T-helper 17 cell (primary cell): ENCODE measurements at regions not wholly inside any gene's neighbourhood (a gene's known extent, or its start where the extent isn't known, plus 50 kb on each side); places are given as distances from the start of the nearest gene placed in this dataset.

Source experiments
- ATAC-seq: fragments of 150-1000 bp; cut with Tn5 transposase; 2 replicates; pipeline ENCODE4 v1.10.0; 2021; ENCODE audit warnings: mild to moderate bottlenecking, moderate library complexity
- DNase-seq, 3 donors: peaks; one replicate each; pipeline versions ENCODE4 v3.0.0 to v3.0.0-alpha.2; 2020 to 2021
- H3K9me3 ChIP-seq: one replicate; pipeline ENCODE4 v1.7.0; 2013; ENCODE audit warnings: low read length, mild to moderate bottlenecking; ENCODE audit not compliant: control insufficient read depth, poor library complexity, severe bottlenecking
- H3K27ac Mint-ChIP-seq: one replicate; pipeline ENCODE4 v1.8.0; 2022; ENCODE audit warnings: mild to moderate bottlenecking, moderate library complexity, mixed read lengths
- H3K27me3 Mint-ChIP-seq: one replicate; pipeline ENCODE4 v1.8.0; 2022; ENCODE audit warnings: mixed read lengths
- H3K36me3 Mint-ChIP-seq: one replicate; pipeline ENCODE4 v1.8.0; 2022; ENCODE audit warnings: low read depth, mixed read lengths
- H3K4me1 Mint-ChIP-seq: one replicate; pipeline ENCODE4 v1.8.0; 2022; ENCODE audit warnings: mild to moderate bottlenecking, mixed read lengths
- H3K4me3 Mint-ChIP-seq: one replicate; pipeline ENCODE4 v1.8.0; 2022; ENCODE audit warnings: mild to moderate bottlenecking, moderate library complexity, mixed read lengths

- no peaks in the 10 kb centered on the region for H3K27me3 Mint-ChIP-seq
- no peaks in the 10 kb centered on the region for H3K9me3 ChIP-seq
- no peak overlapping the region for H3K4me3 Mint-ChIP-seq
- DNase-seq, result no peak
- no peaks in the 10 kb centered on the region for H3K4me1 Mint-ChIP-seq
- H3K27ac Mint-ChIP-seq, result no peak overlapping the region
- ATAC-seq, result no peak
- no peaks in the 10 kb centered on the region for H3K36me3 Mint-ChIP-seq
These were observed 666.4 kb downstream of the TECRL start for GRCh38 chr4:63742882-63743281.

DNA sequence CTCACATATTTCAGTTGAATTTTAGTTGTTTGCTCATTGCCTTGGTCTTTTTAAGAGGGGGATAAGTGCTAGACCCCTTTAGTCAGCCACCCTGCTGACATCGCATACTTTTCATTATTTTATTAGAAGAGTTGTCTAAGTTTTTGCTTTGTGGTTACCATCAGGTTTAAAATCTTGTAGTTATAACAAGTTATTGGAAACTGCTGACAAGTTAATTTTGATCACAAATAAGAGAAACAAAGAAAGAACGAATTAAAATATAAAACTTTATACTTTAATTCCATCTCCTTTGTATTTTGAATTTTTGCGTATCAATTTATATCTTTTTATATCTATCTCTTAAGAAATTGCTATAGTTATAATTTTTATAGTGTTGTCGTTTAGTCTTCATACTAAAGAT lies 679.7 kb downstream of the TECRL start:
- peaks cover 4% of the 10 kb centered on the region for H3K9me3 ChIP-seq
- DNase-seq (no peak), ATAC-seq (no peak)
- H3K4me1 Mint-ChIP-seq, result no peaks in the 10 kb centered on the region
- no peak overlapping the region for H3K4me3 Mint-ChIP-seq
- no peaks in the 10 kb centered on the region for H3K36me3 Mint-ChIP-seq
- H3K27me3 Mint-ChIP-seq, result no peaks in the 10 kb centered on the region
- no peak overlapping the region for H3K27ac Mint-ChIP-seq

DNA sequence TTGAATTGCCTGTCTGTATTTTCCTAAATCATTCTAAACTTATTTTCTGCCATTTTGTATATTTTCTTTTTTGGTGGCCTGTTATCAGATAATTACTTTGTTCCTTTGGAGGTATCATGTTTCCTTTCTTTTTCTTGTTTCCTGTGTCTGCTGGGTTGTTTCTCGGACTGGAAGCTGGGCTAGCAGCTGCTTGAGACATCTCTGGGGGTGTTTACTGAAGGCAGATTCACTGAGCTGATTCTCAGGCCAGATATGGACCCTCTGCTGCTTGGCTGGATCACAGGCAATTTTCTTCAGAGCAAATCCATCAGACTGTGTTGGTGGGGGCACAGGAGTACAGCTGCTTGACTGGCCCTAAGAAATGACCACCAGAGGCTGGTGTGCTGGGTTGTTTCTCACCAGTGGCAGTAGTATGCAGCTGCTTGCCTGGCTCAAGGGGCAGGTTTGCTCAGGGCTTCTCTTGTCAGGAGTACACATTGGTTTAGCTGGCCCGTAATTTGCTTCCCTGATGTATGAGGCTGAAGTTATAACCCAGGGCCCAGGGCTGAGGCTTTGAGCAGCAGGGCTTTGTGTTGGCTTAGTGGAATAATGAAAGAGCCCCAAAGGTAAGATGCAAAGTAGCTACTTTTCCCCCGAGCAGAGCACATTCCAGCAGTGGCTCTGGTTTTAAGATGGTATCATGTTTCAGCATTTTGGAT lies 680.6 kb downstream of the TECRL start:
- Mint-ChIP-seq H3K27me3 (no peaks in the 10 kb centered on the region), H3K4me1 (no peaks in the 10 kb centered on the region), H3K36me3 (no peaks in the 10 kb centered on the region), H3K27ac (no peak overlapping the region), H3K4me3 (no peak overlapping the region)
- peaks cover 4% of the 10 kb centered on the region for H3K9me3 ChIP-seq
- DNase-seq, result no peak
- no peak for ATAC-seq

DNA sequence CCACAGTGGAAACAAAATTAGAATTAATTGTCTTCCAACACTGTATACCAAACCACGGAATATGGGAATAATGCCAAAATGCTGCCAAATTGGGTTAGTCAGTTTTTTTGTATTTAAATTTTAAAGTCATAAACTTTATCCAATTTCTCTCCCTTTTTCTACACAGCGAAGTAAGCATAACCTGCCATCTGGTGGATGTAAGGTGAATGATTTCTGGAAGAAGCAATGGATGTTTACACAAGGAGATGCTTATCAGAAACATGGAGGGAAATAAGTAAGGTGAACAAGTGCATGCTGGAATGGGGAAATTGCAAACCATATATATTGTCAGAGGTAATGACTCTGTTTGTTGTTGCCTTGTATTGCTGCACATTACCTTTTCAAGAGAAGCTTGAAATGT lies 691.9 kb downstream of the TECRL start:
- no peak overlapping the region for H3K27ac Mint-ChIP-seq
- H3K27me3 Mint-ChIP-seq, result no peaks in the 10 kb centered on the region
- ATAC-seq (no peak), DNase-seq (no peak)
- no peak overlapping the region for H3K4me3 Mint-ChIP-seq
- no peaks in the 10 kb centered on the region for H3K9me3 ChIP-seq
- no peaks in the 10 kb centered on the region for H3K36me3 Mint-ChIP-seq
- H3K4me1 Mint-ChIP-seq, result no peaks in the 10 kb centered on the region

GRCh38 chr4:63708661-63709060 lies 700.6 kb downstream of the TECRL start:
- Mint-ChIP-seq H3K4me1 (no peaks in the 10 kb centered on the region), H3K27ac (no peak overlapping the region), H3K4me3 (no peak overlapping the region), H3K36me3 (no peaks in the 10 kb centered on the region), H3K27me3 (no peaks in the 10 kb centered on the region)
- DNase-seq, result no peak
- H3K9me3 ChIP-seq, result no peaks in the 10 kb centered on the region
- ATAC-seq, result no peak

DNA sequence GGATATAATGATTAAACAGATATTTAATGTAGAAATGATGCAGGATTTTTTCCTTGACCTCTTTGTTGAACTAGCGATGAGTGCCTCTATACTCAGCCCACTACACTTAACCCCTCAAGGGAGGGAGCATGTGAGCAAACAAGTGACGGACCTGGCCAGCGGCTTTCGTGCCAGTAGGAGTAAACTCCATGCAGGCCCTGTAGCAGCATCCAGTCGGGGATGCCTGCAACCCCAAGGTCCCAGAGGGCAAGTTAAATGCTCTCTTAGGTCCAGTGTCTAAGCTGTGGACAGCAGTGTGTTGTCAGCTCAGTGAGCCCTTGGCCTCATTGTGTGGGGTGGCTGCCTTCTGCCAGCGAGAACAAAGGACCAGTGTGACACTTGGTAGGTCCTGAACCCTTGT lies 708.7 kb downstream of the TECRL start:
- Mint-ChIP-seq H3K36me3 (no peaks in the 10 kb centered on the region), H3K27ac (no peak overlapping the region), H3K4me3 (no peak overlapping the region), H3K4me1 (no peaks in the 10 kb centered on the region), H3K27me3 (no peaks in the 10 kb centered on the region)
- no peak for ATAC-seq
- no peak for DNase-seq
- H3K9me3 ChIP-seq, result no peaks in the 10 kb centered on the region

- H3K27ac Mint-ChIP-seq, result no peak overlapping the region
- ATAC-seq, result no peak
- H3K36me3 Mint-ChIP-seq, result no peaks in the 10 kb centered on the region
These were observed 715.9 kb downstream of the TECRL start for GRCh38 chr4:63693321-63693720.

DNA sequence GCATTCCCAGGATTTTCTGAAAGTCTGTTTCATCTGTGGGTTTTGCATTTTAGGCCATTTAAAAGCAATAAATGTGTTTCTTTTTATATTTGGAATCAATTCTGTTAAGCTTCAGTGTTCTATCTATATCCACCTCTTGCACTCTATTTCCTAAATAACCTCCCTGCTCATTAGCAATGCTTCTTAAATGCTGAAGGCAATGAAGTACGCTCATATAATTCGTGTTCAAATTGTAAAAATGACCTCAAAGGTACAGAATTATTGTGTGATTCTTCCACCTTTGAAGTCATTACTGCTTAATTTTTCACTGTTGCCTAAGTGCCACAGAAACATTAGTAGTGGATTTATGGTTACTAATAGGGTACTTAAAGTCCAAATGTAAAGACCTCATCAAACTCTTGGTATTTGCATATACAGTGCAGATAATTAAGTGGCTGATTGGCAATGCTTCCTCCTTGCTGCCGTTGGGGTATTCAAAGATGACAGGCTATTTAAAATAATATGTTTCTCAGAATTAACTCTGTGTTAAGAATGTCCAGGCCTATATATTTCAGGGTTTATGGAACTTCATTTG lies 730.8 kb downstream of the TECRL start:
- Mint-ChIP-seq H3K4me1 (no peaks in the 10 kb centered on the region), H3K4me3 (no peak overlapping the region), H3K27me3 (no peaks in the 10 kb centered on the region), H3K36me3 (no peaks in the 10 kb centered on the region), H3K27ac (no peak overlapping the region)
- ATAC-seq, result no peak
- DNase-seq, result no peak
- H3K9me3 ChIP-seq, result no peaks in the 10 kb centered on the region

More at GRCh38 chr4:63693321-63693720, 715.9 kb downstream of the TECRL start:
- no peak for DNase-seq
- H3K9me3 ChIP-seq, result no peaks in the 10 kb centered on the region
- Mint-ChIP-seq H3K4me1 (no peaks in the 10 kb centered on the region), H3K27me3 (no peaks in the 10 kb centered on the region), H3K4me3 (no peak overlapping the region)

DNA sequence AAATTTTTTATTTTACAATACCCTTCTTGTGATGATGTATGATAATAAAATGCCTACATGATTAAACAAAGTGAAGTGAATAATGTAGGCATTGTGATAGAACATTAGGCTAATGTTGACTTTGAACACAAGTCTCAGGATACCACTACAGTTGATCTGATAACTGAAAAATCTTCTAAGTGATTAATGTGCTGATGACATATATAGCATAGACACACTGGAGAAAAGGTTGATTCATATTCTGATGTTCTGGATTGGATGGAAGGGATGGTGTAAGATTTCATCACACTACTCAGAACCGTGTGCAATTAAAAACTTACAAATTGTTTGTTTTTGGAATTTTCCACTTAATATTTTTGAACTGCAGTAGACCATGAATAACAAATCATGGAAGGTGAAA lies 738.5 kb downstream of the TECRL start:
- H3K4me3 Mint-ChIP-seq, result no peak overlapping the region
- ATAC-seq (no peak), DNase-seq (no peak)
- H3K27ac Mint-ChIP-seq, result no peak overlapping the region
- H3K9me3 ChIP-seq, result peaks cover 2% of the 10 kb centered on the region
- no peaks in the 10 kb centered on the region for H3K36me3 Mint-ChIP-seq
- H3K4me1 Mint-ChIP-seq, result no peaks in the 10 kb centered on the region
- no peaks in the 10 kb centered on the region for H3K27me3 Mint-ChIP-seq

DNA sequence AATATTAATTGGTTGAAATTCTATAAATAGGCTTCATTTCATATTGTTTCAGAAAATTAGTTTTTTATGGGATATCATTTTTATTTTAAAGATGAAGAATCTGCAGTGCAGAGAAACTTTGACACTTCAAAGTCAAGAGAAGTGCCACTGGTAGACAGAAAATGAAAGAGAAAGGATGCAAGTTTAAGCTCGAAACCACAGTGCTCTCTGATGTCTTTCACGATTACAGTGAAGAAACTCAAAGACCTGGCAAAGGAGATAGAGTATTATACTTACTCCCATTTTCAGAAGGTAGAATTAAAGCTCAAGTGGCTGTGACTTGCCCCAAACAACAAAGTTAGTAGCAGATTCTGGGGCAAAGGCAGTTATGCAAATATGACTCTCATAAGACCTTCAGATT lies 745.4 kb downstream of the TECRL start:
- H3K27ac Mint-ChIP-seq, result no peak overlapping the region
- no peaks in the 10 kb centered on the region for H3K4me1 Mint-ChIP-seq
- H3K9me3 ChIP-seq, result peaks cover 2% of the 10 kb centered on the region
- ATAC-seq, result no peak
- H3K27me3 Mint-ChIP-seq, result no peaks in the 10 kb centered on the region
- no peaks in the 10 kb centered on the region for H3K36me3 Mint-ChIP-seq
- no peak for DNase-seq
- no peak overlapping the region for H3K4me3 Mint-ChIP-seq

DNA sequence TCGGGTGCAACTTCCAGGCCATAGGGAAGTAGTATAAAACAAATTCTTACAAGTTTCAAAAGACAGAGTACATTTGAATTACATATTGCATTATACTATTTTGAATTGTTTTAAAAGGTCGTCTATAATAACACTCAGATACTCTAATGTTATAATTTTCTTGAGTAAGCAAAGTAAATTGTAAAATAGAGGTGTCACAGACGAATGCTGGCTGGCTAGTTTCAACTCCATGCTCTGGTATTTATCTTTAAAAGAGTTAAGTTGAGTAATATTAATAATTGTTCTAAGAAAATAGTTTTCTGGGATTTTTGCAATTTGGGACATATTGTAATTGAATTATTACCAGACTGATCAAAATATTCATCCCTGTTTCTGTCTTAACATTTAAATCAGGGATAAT lies 764.9 kb downstream of the TECRL start:
- H3K27me3 Mint-ChIP-seq, result no peaks in the 10 kb centered on the region
- DNase-seq (no peak), ATAC-seq (no peak)
- H3K4me1 Mint-ChIP-seq, result no peaks in the 10 kb centered on the region
- no peaks in the 10 kb centered on the region for H3K36me3 Mint-ChIP-seq
- no peak overlapping the region for H3K27ac Mint-ChIP-seq
- H3K9me3 ChIP-seq, result no peaks in the 10 kb centered on the region
- no peak overlapping the region for H3K4me3 Mint-ChIP-seq

DNA sequence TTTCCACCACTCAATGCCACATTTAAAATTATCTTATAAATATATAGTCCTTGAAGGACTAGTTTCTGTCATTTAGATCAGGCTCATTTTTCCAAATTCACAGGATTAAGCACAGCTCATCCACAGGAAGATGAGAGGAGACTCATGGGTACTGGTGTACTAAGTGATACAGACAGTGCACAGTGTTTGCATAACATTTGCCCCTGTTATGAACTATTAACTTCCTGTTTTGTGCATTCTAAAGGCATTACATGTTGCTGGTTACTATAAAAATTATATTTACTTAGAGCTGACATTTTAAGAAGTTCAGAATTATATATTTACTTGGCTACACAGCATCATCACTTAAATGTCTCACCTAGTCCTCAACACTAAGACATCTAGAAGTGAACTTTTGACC lies 772.0 kb downstream of the TECRL start:
- no peak for ATAC-seq
- no peaks in the 10 kb centered on the region for H3K36me3 Mint-ChIP-seq
- no peak overlapping the region for H3K4me3 Mint-ChIP-seq
- H3K27me3 Mint-ChIP-seq, result no peaks in the 10 kb centered on the region
- no peaks in the 10 kb centered on the region for H3K9me3 ChIP-seq
- DNase-seq, result no peak
- no peaks in the 10 kb centered on the region for H3K4me1 Mint-ChIP-seq
- H3K27ac Mint-ChIP-seq, result no peak overlapping the region

GRCh38 chr4:63632858-63633257 lies 776.4 kb downstream of the TECRL start:
- H3K4me1 Mint-ChIP-seq, result no peaks in the 10 kb centered on the region
- H3K36me3 Mint-ChIP-seq, result no peaks in the 10 kb centered on the region
- no peaks in the 10 kb centered on the region for H3K27me3 Mint-ChIP-seq
- no peak overlapping the region for H3K27ac Mint-ChIP-seq
- no peak overlapping the region for H3K4me3 Mint-ChIP-seq
- ATAC-seq (no peak), DNase-seq (no peak)
- no peaks in the 10 kb centered on the region for H3K9me3 ChIP-seq

DNA sequence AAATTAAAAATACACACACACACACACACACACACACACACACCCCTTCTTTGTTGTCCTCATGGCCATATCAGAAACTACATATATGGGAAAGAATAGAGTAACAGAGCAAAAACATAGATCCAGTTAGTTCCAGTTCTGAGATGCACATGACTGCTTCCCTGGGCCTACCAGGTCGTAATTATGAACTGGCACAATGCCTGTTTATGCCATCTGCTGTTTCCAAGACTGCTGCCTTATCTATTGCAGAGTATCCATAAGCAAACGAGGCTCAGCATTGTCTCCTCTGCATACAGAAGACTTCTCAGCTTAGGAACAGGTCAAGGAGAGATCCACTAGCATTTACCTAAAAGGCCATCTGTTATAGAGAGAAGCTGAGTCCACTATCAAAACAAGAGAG lies 789.0 kb downstream of the TECRL start:
- no peak overlapping the region for H3K27ac Mint-ChIP-seq
- H3K36me3 Mint-ChIP-seq, result no peaks in the 10 kb centered on the region
- H3K27me3 Mint-ChIP-seq, result no peaks in the 10 kb centered on the region
- DNase-seq (no peak), ATAC-seq (no peak)
- no peaks in the 10 kb centered on the region for H3K4me1 Mint-ChIP-seq
- H3K4me3 Mint-ChIP-seq, result no peak overlapping the region
- no peaks in the 10 kb centered on the region for H3K9me3 ChIP-seq
